Gastrocnemius medialis (tissue), 4 donors: ENCODE measurements at regions not wholly inside any gene's neighbourhood (a gene's known extent, or its start where the extent isn't known, plus 50 kb on each side); places are given as distances from the start of the nearest gene placed in this dataset.

Experiments used
- ATAC-seq, 2 donors: fragments of 150-250 bp; one replicate each; pipeline ENCODE4 v1.9.1; 2016
- DNase-seq, 2 donors: peaks; one replicate each; pipeline ENCODE4 v3.0.0-alpha.2; 2019
- H3K27ac ChIP-seq, 4 donors: fragments of 200-600 bp; sonication (generic); 1 replicate in 1 of 4; 2 replicates in 3 of 4; pipeline ENCODE4 v1.5.1; 2016 to 2018; ENCODE audit warnings: mild to moderate bottlenecking in 2 of 4, moderate library complexity in 1 of 4
- H3K27me3 ChIP-seq, 3 donors: fragments of 200-600 bp; sonication (generic) in 2 of 3; 1 replicate in 1 of 3; 2 replicates in 2 of 3; pipeline versions ENCODE4 v1.5.1 to v1.6.0; 2016 to 2019; ENCODE audit warnings: mild to moderate bottlenecking in 1 of 3, moderate library complexity in 1 of 3
- H3K36me3 ChIP-seq, 2 donors: fragments of 200-600 bp; sonication (generic) in 1 of 2; one replicate each; pipeline ENCODE4 v1.5.1; 2017 to 2018
- H3K4me1 ChIP-seq, 2 donors: fragments of 200-600 bp; sonication (generic) in 1 of 2; one replicate each; pipeline ENCODE4 v1.5.1; 2016 to 2017; ENCODE audit warnings: mild to moderate bottlenecking in 2 of 2
- H3K4me3 ChIP-seq, 4 donors: fragments of 200-600 bp; sonication (generic) in 3 of 4; 1 replicate in 1 of 4; 2 replicates in 3 of 4; pipeline ENCODE4 v1.5.1; 2016 to 2019; ENCODE audit warnings: mild to moderate bottlenecking in 2 of 4
- H3K9me3 ChIP-seq, 3 donors: fragments of 200-600 bp; sonication (generic) in 2 of 3; 1 replicate in 1 of 3; 2 replicates in 2 of 3; pipeline ENCODE4 v1.5.1; 2016 to 2019
- CTCF ChIP-seq, 5 experiments: fragments of 450-650 bp in 3 of 5; fragments of 200-600 bp in 2 of 5; sonication (generic) in 2 of 5; IDR thresholded peaks in 4 of 5; conservative IDR thresholded peaks in 1 of 5; 1 replicate in 4 of 5; 2 replicates in 1 of 5; pipeline ENCODE4 v1.5.1; 2016 to 2019; ENCODE audit warnings: antibody characterized with exemption in 5 of 5, mild to moderate bottlenecking in 3 of 5, moderate library complexity in 3 of 5
- POLR2A ChIP-seq, 2 donors: fragments of 450-650 bp; IDR thresholded peaks; one replicate each; pipeline ENCODE4 v1.6.1; 2017; ENCODE audit warnings: antibody characterized with exemption in 2 of 2, mild to moderate bottlenecking in 2 of 2, moderate library complexity in 2 of 2
- in situ Hi-C, 4 donors: fragments of 200-750 bp; cut with MboI; loops; one replicate each; pipeline versions ENCODE4 v1.15.0 to v1.8.0; 2017; ENCODE audit warnings: low sequenced_read_pairs in 4 of 4
- intact Hi-C: fragments of 100-400 bp; cut with DNase I; formaldehyde crosslinking; loops from one replicate; pipeline ENCODE4 v1.15.1; 2023; ENCODE audit warnings: low total_unique reads

GRCh38 chr2:164126960-164127660 lies 391.3 kb upstream of the FIGN start:
- Histone ChIP-seq H3K4me3 (no peak overlapping the region), H3K36me3 (no peaks in the 10 kb centered on the region), H3K27ac (no peak overlapping the region), H3K4me1 (no peaks in the 10 kb centered on the region), H3K9me3 (no peaks in the 10 kb centered on the region), H3K27me3 (no peaks in the 10 kb centered on the region)
- no peak for ATAC-seq
- intact Hi-C loops: no loop called here
- TF ChIP-seq POLR2A (IDR thresholded peaks at IDR 0.05) (no peak), CTCF (IDR thresholded peaks at IDR 0.05 in 4 of 5, conservative IDR thresholded peaks at IDR 0.05 in 1 of 5) (no peak)
- in situ Hi-C loops: no loop called here
- no peak for DNase-seq

DNA sequence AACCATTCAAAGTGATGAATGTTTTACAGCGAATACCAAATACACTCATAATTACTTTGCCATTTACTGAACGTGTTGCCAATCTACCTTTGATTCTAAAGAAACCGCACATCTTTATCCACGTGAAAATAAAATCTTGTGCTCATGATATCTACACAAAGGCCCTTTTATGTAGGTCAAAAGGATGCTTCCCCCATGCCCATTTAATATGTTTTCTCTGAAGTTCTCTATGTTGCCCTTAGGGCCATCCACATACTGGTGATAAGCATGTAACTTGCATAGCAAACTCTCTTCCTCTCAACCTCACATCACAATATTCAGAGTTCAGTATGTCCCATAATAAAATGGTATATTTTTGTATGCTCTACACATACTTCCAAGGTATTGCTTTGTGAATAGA lies 380.0 kb upstream of the FIGN start:
- Histone ChIP-seq H3K27me3 (no peaks in the 10 kb centered on the region), H3K9me3 (no peaks in the 10 kb centered on the region), H3K4me3 (no peak overlapping the region), H3K27ac (no peak overlapping the region), H3K4me1 (no peaks in the 10 kb centered on the region), H3K36me3 (no peaks in the 10 kb centered on the region)
- in situ Hi-C loops: no loop called here
- intact Hi-C loops: no loop called here
- DNase-seq: no peak
- ATAC-seq: no peak
- TF ChIP-seq POLR2A (IDR thresholded peaks at IDR 0.05) (no peak), CTCF (IDR thresholded peaks at IDR 0.05 in 4 of 5, conservative IDR thresholded peaks at IDR 0.05 in 1 of 5) (no peak)

DNA sequence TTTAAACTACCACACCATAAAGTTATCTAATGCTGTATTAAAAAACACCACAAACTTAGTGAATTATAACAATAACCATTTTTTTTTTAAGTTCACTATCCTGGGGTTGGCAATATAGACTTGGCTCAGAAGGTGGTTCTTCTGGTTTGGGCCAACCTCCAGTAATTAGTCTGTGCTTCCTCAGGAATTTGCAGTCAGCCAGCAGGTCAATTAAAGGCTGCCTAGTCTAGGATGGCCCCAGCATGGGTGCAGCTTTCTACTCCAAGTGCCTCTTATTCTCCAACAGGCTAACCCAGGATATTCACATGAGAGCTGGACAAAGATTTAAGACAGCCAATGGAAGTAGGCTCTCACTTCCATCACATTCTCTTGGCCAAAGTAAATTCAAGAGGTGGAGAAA lies 379.1 kb upstream of the FIGN start:
- no peak for TF ChIP-seq POLR2A (IDR thresholded peaks at IDR 0.05)
- TF ChIP-seq CTCF (IDR thresholded peaks at IDR 0.05 in 4 of 5, conservative IDR thresholded peaks at IDR 0.05 in 1 of 5): no peak
- Histone ChIP-seq H3K9me3 (no peaks in the 10 kb centered on the region), H3K4me3 (no peak overlapping the region), H3K36me3 (no peaks in the 10 kb centered on the region), H3K27me3 (no peaks in the 10 kb centered on the region), H3K27ac (no peak overlapping the region), H3K4me1 (no peaks in the 10 kb centered on the region)
- in situ Hi-C loops (no loop called here), intact Hi-C loops (no loop called here)
- DNase-seq (no peak), ATAC-seq (no peak)

DNA sequence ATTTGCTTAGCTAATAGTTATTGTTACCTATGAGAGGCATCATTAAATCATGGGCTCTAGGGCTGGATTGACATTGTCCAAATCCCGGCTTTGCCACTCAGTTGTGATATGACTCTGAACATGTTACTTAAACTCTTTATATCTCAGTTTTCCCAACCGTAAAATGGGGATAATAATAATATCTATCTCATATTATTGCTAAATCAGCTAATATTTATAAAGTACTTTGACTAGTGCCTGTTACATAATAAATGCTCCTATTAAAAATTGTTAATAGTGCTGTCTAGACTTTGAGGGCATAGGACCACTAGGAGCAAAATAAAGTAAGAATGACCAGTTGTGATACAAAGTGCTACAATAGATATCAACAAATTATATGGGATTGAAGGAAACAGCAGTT lies 376.3 kb upstream of the FIGN start:
- no peak for ATAC-seq
- no peaks in the 10 kb centered on the region for H3K9me3 ChIP-seq
- no peak overlapping the region for H3K4me3 ChIP-seq
- intact Hi-C loops (no loop called here), in situ Hi-C loops (no loop called here)
- H3K27me3 ChIP-seq: no peaks in the 10 kb centered on the region
- no peaks in the 10 kb centered on the region for H3K36me3 ChIP-seq
- no peaks in the 10 kb centered on the region for H3K4me1 ChIP-seq
- TF ChIP-seq CTCF (IDR thresholded peaks at IDR 0.05 in 4 of 5, conservative IDR thresholded peaks at IDR 0.05 in 1 of 5): no peak
- no peak for TF ChIP-seq POLR2A (IDR thresholded peaks at IDR 0.05)
- no peak overlapping the region for H3K27ac ChIP-seq
- DNase-seq: no peak

DNA sequence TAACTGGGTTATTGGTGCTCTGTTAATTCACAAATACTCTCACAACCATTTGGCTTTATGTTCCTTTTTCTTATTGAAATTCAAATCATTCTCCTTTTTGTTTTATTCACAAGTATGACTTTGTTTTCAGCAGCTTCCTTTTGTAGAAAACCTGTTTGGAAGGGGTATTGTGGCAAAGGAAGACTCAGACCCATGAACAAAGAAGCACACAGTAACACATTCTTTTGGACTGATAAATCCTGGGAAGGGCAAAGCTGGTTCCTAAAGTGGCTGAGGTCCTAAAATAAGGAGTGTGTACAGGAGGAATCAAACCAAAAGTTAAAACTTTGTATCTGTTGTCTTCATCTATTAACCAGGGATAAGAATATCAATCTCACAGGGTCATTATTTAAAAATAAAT lies 374.7 kb upstream of the FIGN start:
- intact Hi-C loops (no loop called here), in situ Hi-C loops (no loop called here)
- no peak for DNase-seq
- TF ChIP-seq CTCF (IDR thresholded peaks at IDR 0.05 in 4 of 5, conservative IDR thresholded peaks at IDR 0.05 in 1 of 5) (no peak), POLR2A (IDR thresholded peaks at IDR 0.05) (no peak)
- Histone ChIP-seq H3K4me3 (no peak overlapping the region), H3K9me3 (no peaks in the 10 kb centered on the region), H3K4me1 (no peaks in the 10 kb centered on the region), H3K27ac (no peak overlapping the region), H3K27me3 (no peaks in the 10 kb centered on the region), H3K36me3 (no peaks in the 10 kb centered on the region)
- no peak for ATAC-seq
